Pancreas (tissue), 10 donors: ENCODE measurements at regions not wholly inside any gene's neighbourhood (a gene's known extent, or its start where the extent isn't known, plus 50 kb on each side); places are given as distances from the start of the nearest gene placed in this dataset.

Experiments
- ATAC-seq, 4 donors: fragments of 200-7000 bp; cut with Tn5 transposase; one replicate each; pipeline versions ENCODE4 v1.8.0 to v1.9.1; 2020; ENCODE audit warnings: mild to moderate bottlenecking in 4 of 4, moderate library complexity in 4 of 4
- DNase-seq, 6 donors: peaks; one replicate each; pipeline ENCODE4 v3.0.0-alpha.2; 2020
- FAIRE-seq: peaks from 2 replicates; lab custom pipeline; 2012; peaks lifted over from hg19 to GRCh38; lab: Jason Lieb, UNC
- H3K27ac ChIP-seq, 4 donors: fragments of 200-600 bp; sonication (generic); 1 replicate in 3 of 4; 2 replicates in 1 of 4; pipeline versions ENCODE4 v1.5.0 to v1.8.0; 2020
- H3K27me3 ChIP-seq, 4 donors: fragments of 200-600 bp; one replicate each; pipeline ENCODE4 v1.8.0; 2021
- H3K36me3 ChIP-seq, 3 donors: fragments of 200-600 bp; sonication (generic) in 1 of 3; one replicate each; pipeline versions ENCODE4 v1.5.0 to v1.8.0; 2020 to 2021
- H3K4me1 ChIP-seq, 3 donors: fragments of 200-600 bp; one replicate each; pipeline ENCODE4 v1.8.0; 2021
- H3K4me3 ChIP-seq, 4 donors: fragments of 200-600 bp; sonication (generic) in 2 of 4; one replicate each; pipeline versions ENCODE4 v1.5.0 to v1.8.0; 2020 to 2021
- H3K9me3 ChIP-seq, 4 donors: fragments of 200-600 bp; one replicate each; pipeline ENCODE4 v1.8.0; 2021
- CTCF ChIP-seq, 4 donors: fragments of 200-600 bp; sonication (generic) in 3 of 4; IDR thresholded peaks; one replicate each; pipeline versions ENCODE4 v1.5.0 to v1.8.0; 2021; ENCODE audit warnings: antibody characterized with exemption in 4 of 4
- WGBS, 2 donors: extraction: QIAGEN DNeasy Blood & Tissue Kit; methylation state at CpG; one replicate each; pipeline ENCODE4 v1.1.7; 2013; 5-methylcytosine and 5-hydroxymethylcytosine counted together
- intact Hi-C, 3 donors: fragments of 100-400 bp; cut with DNase I; formaldehyde crosslinking; loops; one replicate each; pipeline versions ENCODE4 v1.11.1 to v1.14.2; 2022
- donor health status: healthy with polysubstance abuse.
- donor health status: DM: no; HTN: no; CAD: no; lungs with moderate emphysema.
- donor health status: DM: no; HTN: no; CAD: no.
- donor health status: control.
- donor health status: control.
- donor health status: Bipolar disorder and iron deficiency.
- donor health status: DM: yes; HTN: yes; CAD: no.
- donor health status: DM: no; HTN: no; CAD: no.
- donor health status: DM: no; HTN: no; CAD: no.
- donor health status: DM: yes; HTN: yes; CAD: no.

- DNase-seq: no peak
- intact Hi-C loops: no loop called here
Measured at GRCh38 chr7:121466455-121466854, 70.3 kb upstream of the FAM3C start.

GRCh38 chr7:121459148-121459547, 63.0 kb upstream of the FAM3C start:
- intact Hi-C loops: no loop called here
- ATAC-seq (no peak), FAIRE-seq (no peak), DNase-seq (no peak)
- Histone ChIP-seq H3K4me3 (no peak overlapping the region), H3K4me1 (no peaks in the 10 kb centered on the region), H3K9me3 (no peaks in the 10 kb centered on the region), H3K27me3 (no peaks in the 10 kb centered on the region), H3K27ac (no peak overlapping the region), H3K36me3 (no peaks in the 10 kb centered on the region)
- 62 to 67% methylated on average over 2 of the region's 2 CpGs for WGBS, 2 donors
- no peak for TF ChIP-seq CTCF (IDR thresholded peaks at IDR 0.05)

More at GRCh38 chr7:121466455-121466854, 70.3 kb upstream of the FAM3C start:
- Histone ChIP-seq H3K4me1 (no peaks in the 10 kb centered on the region), H3K9me3 (no peaks in the 10 kb centered on the region), H3K27ac (no peak overlapping the region), H3K4me3 (no peak overlapping the region), H3K27me3 (no peaks in the 10 kb centered on the region), H3K36me3 (no peaks in the 10 kb centered on the region)
- no peak for TF ChIP-seq CTCF (IDR thresholded peaks at IDR 0.05)
- ATAC-seq (no peak), FAIRE-seq (no peak)
- WGBS, 2 donors: 92 to 95% methylated on average over 4 of the region's 4 CpGs

GRCh38 chr7:121456785-121457359, 60.8 kb upstream of the FAM3C start:
- Histone ChIP-seq H3K9me3 (no peaks in the 10 kb centered on the region), H3K27me3 (no peaks in the 10 kb centered on the region), H3K36me3 (no peaks in the 10 kb centered on the region), H3K27ac (no peak overlapping the region), H3K4me1 (no peaks in the 10 kb centered on the region), H3K4me3 (no peak overlapping the region)
- DNase-seq: no peak
- no peak for FAIRE-seq
- TF ChIP-seq CTCF (IDR thresholded peaks at IDR 0.05): no peak
- no peak for ATAC-seq
- WGBS, 2 donors: 89 to 95% methylated on average over 3 of the region's 3 CpGs
- intact Hi-C loops: no loop called here

DNA sequence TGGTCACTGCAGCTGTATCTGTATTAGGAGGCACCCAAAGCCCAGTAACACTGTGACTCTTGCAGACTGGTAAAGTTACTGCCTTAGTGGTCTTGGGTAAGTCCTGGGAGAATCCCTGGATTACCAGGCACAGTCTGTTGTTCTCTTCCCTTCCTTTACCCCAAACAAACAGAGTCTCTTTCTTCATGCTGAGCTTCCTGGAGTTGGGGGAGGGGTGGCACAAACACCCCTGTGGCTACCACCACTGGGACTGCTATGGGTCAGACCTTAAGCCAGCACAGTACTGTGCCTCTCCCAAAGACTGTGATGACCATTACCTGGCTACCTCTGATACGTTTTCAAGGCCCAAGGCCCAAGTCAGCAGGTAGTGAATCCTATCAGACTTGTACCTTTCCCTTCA, 59.9 kb upstream of the FAM3C start:
- H3K9me3 ChIP-seq: no peaks in the 10 kb centered on the region
- no peaks in the 10 kb centered on the region for H3K4me1 ChIP-seq
- no peak for ATAC-seq
- intact Hi-C loops: no loop called here
- no peaks in the 10 kb centered on the region for H3K36me3 ChIP-seq
- no peak for TF ChIP-seq CTCF (IDR thresholded peaks at IDR 0.05)
- 84 to 95% methylated on average over 1 of the region's 1 CpG for WGBS, 2 donors
- no peak overlapping the region for H3K4me3 ChIP-seq
- no peak overlapping the region for H3K27ac ChIP-seq
- no peak for DNase-seq
- FAIRE-seq: no peak
- no peaks in the 10 kb centered on the region for H3K27me3 ChIP-seq

- no peaks in the 10 kb centered on the region for H3K9me3 ChIP-seq
- ATAC-seq (no peak), FAIRE-seq (no peak), DNase-seq (no peak)
- TF ChIP-seq CTCF (IDR thresholded peaks at IDR 0.05): no peak
- no peaks in the 10 kb centered on the region for H3K36me3 ChIP-seq
- H3K4me3 ChIP-seq: no peak overlapping the region
- no peaks in the 10 kb centered on the region for H3K27me3 ChIP-seq
- intact Hi-C loops: no loop called here
- H3K27ac ChIP-seq: no peak overlapping the region
- no peaks in the 10 kb centered on the region for H3K4me1 ChIP-seq
Measured at GRCh38 chr7:121452389-121452788, 56.3 kb upstream of the FAM3C start.
